ENCODE measurements at regions not wholly inside any gene's neighbourhood (a gene's known extent, or its start where the extent isn't known, plus 50 kb on each side); places are given as distances from the start of the nearest gene placed in this dataset.

GRCh38 chr18:22034276-22034675, 135.1 kb upstream of the GATA6 start:
- TF ChIP-seq EZH2 (IDR thresholded peaks at IDR 0.05) (no peak), CTCF (IDR thresholded peaks at IDR 0.05 in 2 of 3, conservative IDR thresholded peaks at IDR 0.05 in 1 of 3; ENCODE audit: borderline replicate concordance in 1 of 3, insufficient read depth in 1 of 3, low read depth in 2 of 3, low read length in 2 of 3) (no peak), POLR2A (IDR thresholded peaks at IDR 0.05; ENCODE audit: borderline replicate concordance, extremely low read depth, insufficient read depth, insufficient read length) (no peak), CEBPB (IDR thresholded peaks at IDR 0.05; ENCODE audit: low read depth) (no peak), REST (IDR thresholded peaks at IDR 0.05; ENCODE audit: low read depth) (no peak), POLR2AphosphoS5 (IDR thresholded peaks at IDR 0.05; ENCODE audit: low read depth, low read length) (no peak), ATF3 (IDR thresholded peaks at IDR 0.05) (no peak), RAD21 (IDR thresholded peaks at IDR 0.05; ENCODE audit: low read depth) (no peak), EGR1 (IDR thresholded peaks at IDR 0.05; ENCODE audit: low read depth) (no peak)

Data from HCT116 (cell line).